Stimulated activated CD8-positive, alpha-beta memory T cell treated with anti-CD3 and anti-CD28 coated beads, Interleukin-15, amount 100 ng/mL, for 4 hours (primary cell): ENCODE measurements at regions not wholly inside any gene's neighbourhood (a gene's known extent, or its start where the extent isn't known, plus 50 kb on each side); places are given as distances from the start of the nearest gene placed in this dataset.

ENCODE experiments used
- DNase-seq, 2 donors: peaks; one replicate each; pipeline ENCODE4 v3.0.0-alpha.2; 2020; ENCODE audit warnings: low read depth in 2 of 2

- no peak for DNase-seq
Observed at GRCh38 chr5:156126716-156127115, 200.2 kb upstream of the SGCD start.

DNA sequence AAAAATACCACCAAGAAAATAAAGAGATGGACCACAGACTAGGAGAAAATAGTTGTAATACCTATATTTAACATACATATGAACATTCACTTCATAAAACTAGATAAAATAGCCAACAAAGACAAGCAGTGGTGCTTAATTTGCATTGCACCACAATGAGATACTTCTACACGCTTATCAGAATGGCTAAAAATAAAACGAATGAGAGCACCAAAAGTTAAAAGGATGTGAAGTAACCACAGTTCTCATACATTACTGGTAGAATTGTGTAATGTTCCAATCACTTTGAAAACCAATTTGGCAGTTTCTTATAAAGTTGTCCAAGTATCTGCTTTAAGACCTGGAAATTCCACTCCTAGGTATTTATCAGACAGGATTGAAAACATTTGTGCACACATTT is 198.9 kb upstream of the SGCD start:
- DNase-seq: no peak

GRCh38 chr5:156134216-156134615 is 192.7 kb upstream of the SGCD start:
- no peak for DNase-seq

GRCh38 chr5:156135531-156135930 is 191.4 kb upstream of the SGCD start:
- no peak for DNase-seq

DNA sequence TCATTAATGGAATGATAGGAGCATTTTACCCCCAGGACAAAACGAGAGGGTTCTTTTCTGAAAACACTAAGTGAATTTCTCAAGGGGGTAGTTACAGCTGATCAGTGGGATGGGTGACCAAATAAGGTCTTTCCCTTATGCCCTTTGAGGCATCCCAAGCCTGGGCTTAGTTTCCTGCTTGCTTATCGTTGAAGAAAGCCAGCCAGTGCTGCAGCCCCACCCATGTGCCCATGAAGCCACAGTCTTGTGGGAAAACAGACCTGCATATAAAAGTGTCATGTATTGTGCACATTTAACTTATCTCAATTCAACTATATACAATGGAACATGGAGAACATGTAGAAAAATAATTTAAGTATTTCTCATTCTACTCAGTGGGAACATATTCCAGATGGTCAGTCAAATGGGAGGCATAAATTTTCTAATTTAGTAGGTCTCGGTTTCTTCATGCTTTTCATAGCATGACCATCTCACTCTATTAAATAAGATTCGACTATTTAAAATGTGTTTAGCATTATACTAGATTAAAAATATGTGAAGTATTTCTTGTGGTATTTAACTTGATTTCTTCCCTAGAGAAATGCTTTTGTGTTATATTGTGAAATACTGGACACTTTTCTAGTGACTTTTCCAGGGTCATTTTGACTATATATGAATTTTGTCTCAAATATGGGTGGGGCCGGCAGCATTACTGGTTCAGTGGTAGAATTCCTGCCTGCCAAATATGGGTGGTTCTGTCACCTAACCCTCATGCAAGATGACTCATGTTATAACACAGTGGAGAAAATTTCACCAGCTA is 189.7 kb upstream of the SGCD start:
- DNase-seq: no peak

GRCh38 chr5:156142867-156143266 is 184.1 kb upstream of the SGCD start:
- no peak for DNase-seq

DNA sequence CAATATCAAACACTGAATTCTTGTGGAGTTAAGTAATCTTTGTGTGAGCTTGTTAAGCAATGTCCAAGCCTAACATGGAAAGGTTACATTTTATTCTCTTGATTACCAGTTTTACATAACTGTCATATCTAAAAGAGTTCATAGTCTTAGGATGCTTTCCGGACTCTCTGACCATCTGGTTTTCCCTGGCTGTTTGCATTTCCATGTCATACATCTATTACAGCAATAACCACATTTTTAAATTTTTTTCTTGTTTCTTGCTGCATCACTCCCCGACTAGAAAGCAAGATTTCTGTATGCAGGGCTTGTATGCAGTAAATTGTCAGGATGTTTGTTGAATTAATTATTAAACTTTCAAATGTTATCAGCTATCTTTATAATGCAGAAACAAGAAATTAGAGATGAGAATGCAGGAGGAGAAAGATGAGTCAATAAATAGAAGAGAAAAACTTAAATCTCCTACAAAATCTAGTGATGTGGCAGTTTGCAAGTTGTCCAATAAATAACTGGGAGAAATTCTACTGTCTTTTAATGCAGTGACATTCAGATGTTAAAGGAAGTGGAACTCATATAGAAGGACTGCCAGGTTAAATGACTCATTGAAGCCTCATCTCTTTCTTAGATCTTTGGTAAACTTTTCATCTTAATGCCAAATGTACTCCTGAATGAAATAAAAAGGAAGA is 179.6 kb upstream of the SGCD start:
- no peak for DNase-seq

- no peak for DNase-seq
Observed at GRCh38 chr5:156147944-156148285, 179.0 kb upstream of the SGCD start.

DNA sequence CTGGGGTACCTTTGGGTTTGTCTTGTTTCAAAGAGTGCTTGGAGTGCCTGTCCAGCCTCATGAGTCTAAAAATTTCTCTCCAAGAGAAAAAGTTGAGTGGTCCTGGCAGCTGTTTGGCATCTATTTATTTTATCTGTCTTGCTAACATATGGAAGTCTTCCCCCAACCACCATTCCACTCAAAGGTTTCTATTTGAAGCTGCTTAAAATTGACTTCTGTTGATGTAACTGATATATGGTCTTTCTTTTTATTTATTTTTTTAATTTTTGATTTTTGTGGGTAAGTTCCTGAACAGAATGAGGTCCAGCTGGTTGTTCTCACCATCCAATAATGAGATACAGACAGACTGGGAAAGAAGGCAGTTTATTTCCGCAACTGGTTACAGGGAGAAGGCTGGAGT is 178.7 kb upstream of the SGCD start:
- no peak for DNase-seq

GRCh38 chr5:156149213-156149612 is 177.8 kb upstream of the SGCD start:
- no peak for DNase-seq

DNA sequence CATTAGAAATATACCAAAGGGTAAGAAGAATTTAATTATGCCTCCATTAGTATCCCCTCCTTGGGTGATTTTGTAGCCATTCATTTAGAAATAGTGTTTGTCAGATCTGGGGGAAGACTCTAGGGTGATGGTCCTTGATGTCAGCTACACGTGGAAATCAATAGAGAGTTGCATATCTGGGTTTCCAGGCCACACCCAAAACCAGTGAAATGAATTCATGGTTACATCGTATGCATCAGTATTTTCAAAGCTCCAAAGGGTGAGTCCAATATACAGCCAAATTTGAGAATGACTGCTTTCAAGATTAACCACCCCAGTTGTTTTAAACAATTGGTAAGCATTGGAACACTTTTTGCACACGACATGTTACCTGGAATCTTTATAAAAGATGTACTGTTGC is 173.4 kb upstream of the SGCD start:
- DNase-seq: no peak

DNA sequence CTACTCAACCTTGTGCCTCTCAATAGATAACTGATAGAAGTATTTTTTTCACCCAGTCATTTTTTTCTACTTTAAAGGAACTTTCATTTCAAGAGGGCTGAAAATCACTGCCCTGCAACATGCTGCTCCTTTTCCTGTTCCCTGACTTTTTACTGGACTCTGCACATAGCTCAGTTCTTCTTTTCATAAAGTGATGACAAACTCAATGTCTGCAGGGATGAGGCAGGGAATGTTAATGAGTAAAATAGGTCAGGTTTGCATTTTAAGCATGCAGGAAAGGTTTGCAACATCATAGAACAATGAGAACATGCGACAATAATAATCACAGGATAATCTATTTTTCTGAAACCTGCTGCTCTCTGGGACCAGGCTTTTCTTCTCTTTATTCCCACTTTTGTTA is 172.2 kb upstream of the SGCD start:
- DNase-seq: no peak

DNA sequence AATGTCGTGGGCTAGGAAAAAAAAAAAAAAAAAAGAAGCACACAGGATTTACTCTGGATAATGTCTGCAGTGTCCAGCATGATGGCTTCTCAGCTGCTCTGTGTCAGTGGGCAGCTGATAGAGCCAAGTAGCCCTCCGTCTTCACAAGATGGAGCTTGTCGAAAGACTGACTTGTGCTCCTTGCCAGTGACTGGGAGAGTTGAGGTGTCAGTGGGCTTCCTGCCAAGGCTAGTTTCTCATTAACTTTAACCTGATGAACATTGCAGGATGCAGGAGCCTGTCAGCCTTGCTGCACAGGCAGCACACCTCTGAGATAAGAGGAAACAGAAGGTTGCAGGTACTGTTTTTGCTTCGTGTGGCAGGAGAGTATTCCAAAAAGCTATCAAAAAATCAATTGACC is 171.4 kb upstream of the SGCD start:
- no peak for DNase-seq

DNA sequence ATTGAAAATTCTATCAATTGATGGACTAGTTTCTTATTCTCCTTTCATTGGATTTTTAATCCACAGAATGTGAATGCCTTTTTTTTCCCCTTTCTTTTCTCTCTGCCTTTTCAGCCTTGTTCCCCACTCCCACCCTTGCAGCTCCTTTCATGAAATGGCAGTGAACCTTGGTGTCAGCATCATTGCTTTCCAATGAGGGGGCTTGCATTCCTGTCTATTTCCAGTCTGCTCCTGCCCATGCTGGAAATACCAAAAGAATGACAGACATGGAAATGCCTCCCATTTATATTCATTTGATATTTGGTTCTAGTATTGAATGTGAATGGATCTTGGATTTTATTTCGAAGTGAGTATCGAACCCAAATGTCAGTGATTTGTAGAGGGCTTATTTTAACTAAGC is 162.7 kb upstream of the SGCD start:
- DNase-seq: no peak

DNA sequence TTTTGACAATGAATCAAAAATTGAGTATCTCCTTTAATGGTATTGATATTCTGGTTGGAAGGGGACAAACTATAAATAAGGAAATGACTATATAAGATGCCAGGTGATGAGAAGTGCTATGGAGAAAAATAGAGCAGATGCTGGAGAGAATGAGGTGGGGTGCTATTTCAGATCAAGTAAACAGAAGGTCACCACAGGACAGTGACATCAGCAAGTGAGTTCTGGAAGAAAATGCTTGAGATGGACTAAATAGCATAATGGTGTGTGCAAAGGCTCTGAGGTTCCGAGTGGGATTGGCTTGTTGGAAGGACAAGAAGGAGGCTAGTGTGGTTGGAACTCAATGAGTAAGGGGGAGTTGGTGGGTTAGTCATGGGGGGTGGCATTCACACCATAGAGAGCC is 157.5 kb upstream of the SGCD start:
- DNase-seq: no peak

DNA sequence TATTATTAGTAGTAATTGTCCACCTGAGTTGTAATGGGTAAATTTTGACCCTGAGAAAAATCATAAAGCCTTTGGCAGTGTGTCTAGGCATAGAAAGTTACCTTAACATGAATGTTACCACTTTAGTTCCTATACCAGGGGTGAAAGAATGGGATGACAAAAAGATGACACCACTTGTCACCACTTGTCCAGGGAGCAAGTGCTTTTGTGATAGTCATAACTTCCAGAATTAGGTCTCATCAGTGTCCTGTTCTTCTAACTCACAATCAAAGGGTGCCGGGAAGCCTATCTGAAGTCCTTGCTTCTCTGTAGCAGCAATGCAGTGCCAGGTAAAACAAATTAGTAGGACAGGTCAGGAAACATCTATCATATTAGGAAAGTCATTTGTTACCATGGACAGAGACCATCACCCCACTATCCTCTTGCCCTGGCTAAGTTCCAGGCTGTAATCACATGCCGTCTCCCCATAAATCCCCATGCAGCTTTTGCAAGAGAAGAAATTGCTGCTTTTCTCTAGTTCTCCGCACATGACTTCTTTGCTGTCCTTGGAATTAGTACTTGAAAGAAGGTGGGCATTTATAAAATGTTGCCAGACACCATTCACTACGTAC is 156.5 kb upstream of the SGCD start:
- DNase-seq: no peak

DNA sequence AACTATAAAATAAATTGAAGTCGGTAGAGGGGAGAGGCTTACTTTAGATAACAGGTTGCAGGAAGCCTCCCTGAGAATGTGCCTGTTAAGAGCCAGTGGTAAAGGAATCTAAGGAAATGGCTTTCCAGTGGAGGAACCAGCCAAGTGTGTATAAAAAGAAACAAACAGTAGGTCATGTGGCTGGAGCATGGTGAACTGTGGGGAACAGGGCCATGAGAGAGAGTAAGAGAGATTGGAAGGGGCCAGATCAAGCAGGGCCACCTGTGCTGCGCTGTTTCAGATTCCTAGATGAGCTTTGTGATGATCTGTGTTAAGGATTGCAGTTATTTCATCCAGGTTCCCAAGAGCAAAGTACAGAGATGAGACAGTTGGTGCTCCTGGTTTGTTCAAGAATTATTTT is 152.7 kb upstream of the SGCD start:
- DNase-seq: no peak

GRCh38 chr5:156178117-156178516 is 148.8 kb upstream of the SGCD start:
- no peak for DNase-seq

DNA sequence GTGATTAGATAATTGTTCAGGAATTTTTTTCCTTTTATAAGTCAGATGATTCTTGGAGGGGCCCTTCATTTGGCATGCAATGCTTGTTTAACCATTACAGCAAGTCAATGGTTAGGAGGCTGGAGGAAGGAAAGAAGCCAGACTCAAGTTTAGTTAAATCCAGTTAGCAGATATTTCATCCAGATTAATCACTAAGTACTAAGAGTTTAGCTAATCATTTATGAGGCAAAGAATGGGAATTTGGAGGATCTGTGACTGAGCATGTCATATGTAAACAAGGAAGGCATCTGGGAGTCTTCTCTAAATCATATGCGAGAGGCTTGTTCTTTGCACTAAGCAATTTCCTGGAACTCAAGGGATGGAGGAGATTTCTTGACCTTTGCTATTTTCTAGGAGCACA is 145.3 kb upstream of the SGCD start:
- DNase-seq: no peak

- no peak for DNase-seq
Observed at GRCh38 chr5:156182174-156182967, 144.6 kb upstream of the SGCD start.

DNA sequence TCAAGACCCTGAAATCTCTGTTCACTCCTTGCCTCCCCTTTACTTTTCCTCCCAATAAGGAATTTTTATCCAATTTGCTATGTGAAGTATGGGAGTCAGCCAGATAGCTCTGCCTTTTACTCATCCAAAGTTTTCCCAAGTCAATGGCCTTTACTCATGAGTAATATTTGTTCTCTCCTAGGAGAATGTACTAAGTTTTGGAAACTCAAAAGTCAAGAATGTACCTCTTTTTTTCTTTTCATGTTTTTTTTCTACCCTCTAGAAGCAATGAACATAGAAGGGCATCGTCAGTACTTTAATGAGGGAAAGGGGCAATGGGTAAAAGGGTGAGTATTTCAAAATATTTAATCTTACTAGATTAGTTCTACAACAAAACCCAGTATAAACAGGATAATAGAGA is 140.2 kb upstream of the SGCD start:
- no peak for DNase-seq

DNA sequence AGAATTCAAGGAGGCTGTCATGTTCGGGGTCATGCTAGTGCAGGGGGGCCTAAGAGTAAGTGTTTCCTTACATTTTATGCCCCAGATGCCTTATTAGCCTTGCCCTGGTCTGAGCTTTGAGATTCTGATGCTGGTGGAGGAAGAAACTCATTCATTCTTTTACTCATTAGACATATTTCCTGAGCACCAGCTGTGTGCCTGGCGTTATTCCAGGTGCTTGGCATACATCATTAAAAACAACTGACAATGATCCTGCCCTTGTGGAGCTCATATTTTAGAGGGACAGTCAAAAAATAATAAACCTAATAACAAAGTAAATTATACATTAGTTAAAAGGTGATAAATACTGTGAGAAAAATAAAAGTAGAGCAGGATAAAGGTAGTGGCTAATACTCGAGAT is 138.9 kb upstream of the SGCD start:
- no peak for DNase-seq

DNA sequence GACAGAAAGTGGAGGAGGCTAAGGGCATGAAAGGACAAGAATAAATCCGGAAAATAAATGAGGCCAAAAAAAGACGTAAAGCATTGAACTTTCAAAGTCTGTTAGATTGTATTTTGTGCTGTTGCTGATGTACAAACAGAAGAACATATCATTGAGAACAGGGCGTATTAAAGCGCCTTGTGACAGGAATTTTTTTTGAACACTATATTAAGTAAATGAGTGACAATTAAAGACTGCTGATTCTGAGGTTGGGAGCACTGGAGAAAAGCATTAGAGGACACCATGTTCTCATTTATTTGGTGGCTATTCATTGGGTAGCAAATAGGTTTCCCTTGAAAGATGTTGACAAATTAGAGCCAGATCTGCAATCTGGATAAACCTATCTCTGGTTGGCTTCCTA is 137.3 kb upstream of the SGCD start:
- DNase-seq: no peak
